ENCODE measurements at regions not wholly inside any gene's neighbourhood (a gene's known extent, or its start where the extent isn't known, plus 50 kb on each side); places are given as distances from the start of the nearest gene placed in this dataset.
"Not testable (repeated sequence)": the region's sequence is repeated elsewhere in the genome, so short reads cannot be mapped to it uniquely, and the experiment has no call there.

DNA sequence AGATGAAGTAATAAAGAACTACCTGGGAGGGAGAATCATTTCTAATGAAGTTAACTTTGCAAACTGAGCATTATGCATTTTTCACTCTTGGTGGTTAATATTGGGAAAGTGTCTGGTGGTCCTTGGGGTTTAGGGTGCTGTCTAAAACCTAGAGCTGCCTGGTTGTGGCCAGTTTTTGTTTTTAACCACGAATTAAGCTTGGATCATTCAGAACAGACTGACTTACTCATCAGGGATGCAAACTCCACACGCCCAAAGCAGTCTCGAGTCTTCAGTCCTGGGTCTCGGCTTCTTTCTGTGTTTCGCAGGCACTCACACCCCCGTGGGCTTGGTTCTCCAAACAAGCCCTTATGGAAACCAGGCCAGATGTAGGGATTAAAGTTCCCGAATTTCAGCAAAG lies 113.8 kb upstream of the PLGLB2 start:
- TF ChIP-seq, protein P1, sequence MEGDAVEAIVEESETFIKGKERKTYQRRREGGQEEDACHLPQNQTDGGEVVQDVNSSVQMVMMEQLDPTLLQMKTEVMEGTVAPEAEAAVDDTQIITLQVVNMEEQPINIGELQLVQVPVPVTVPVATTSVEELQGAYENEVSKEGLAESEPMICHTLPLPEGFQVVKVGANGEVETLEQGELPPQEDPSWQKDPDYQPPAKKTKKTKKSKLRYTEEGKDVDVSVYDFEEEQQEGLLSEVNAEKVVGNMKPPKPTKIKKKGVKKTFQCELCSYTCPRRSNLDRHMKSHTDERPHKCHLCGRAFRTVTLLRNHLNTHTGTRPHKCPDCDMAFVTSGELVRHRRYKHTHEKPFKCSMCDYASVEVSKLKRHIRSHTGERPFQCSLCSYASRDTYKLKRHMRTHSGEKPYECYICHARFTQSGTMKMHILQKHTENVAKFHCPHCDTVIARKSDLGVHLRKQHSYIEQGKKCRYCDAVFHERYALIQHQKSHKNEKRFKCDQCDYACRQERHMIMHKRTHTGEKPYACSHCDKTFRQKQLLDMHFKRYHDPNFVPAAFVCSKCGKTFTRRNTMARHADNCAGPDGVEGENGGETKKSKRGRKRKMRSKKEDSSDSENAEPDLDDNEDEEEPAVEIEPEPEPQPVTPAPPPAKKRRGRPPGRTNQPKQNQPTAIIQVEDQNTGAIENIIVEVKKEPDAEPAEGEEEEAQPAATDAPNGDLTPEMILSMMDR (IDR thresholded peaks at IDR 0.05; ENCODE audit: low read length): not testable (repeated sequence)
- TF ChIP-seq EZH2 (optimal IDR thresholded peaks at IDR 0.05; ENCODE audit: low read depth, low read length): not testable (repeated sequence)

Measured in MM.1S (cell line).